ENCODE measurements at regions not wholly inside any gene's neighbourhood (a gene's known extent, or its start where the extent isn't known, plus 50 kb on each side); places are given as distances from the start of the nearest gene placed in this dataset.

DNA sequence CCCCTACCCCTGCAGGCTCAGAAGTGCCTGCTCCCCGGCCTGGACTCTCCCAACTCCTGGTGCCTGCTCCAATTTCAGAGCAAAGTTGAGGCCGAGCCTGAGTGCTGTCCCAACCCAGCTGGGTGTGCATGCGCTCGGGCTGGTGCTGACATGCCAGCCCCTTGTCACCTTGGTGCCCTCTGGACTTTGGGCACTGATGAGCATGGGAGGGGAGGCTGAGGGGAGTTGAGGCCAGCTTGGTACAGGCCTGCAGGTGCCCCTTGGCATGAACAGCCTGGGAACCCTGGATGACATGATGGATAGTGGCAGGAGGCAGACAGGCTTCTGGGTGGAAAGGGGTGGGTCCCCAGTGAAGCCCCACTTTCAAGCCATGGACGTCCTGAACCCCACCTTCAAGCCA lies 366.1 kb upstream of the NEGR1 start:
- TF ChIP-seq POLR2A (IDR thresholded peaks at IDR 0.05), result no peak
- TF ChIP-seq, protein P1, sequence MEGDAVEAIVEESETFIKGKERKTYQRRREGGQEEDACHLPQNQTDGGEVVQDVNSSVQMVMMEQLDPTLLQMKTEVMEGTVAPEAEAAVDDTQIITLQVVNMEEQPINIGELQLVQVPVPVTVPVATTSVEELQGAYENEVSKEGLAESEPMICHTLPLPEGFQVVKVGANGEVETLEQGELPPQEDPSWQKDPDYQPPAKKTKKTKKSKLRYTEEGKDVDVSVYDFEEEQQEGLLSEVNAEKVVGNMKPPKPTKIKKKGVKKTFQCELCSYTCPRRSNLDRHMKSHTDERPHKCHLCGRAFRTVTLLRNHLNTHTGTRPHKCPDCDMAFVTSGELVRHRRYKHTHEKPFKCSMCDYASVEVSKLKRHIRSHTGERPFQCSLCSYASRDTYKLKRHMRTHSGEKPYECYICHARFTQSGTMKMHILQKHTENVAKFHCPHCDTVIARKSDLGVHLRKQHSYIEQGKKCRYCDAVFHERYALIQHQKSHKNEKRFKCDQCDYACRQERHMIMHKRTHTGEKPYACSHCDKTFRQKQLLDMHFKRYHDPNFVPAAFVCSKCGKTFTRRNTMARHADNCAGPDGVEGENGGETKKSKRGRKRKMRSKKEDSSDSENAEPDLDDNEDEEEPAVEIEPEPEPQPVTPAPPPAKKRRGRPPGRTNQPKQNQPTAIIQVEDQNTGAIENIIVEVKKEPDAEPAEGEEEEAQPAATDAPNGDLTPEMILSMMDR (IDR thresholded peaks at IDR 0.05), result no peak
- no peak for TF ChIP-seq EP300 (IDR thresholded peaks at IDR 0.05)

Measured in ovary (tissue), 3 donors.